Hindlimb muscle (tissue), 1 donor: ENCODE measurements at regions not wholly inside any gene's neighbourhood (a gene's known extent, or its start where the extent isn't known, plus 50 kb on each side); places are given as distances from the start of the nearest gene placed in this dataset.
"Not testable (repeated sequence)": the region's sequence is repeated elsewhere in the genome, so short reads cannot be mapped to it uniquely, and the experiment has no call there.

Experiments
- DNase-seq: peaks from one replicate; pipeline ENCODE4 v3.0.0-alpha.2; 2013

DNA sequence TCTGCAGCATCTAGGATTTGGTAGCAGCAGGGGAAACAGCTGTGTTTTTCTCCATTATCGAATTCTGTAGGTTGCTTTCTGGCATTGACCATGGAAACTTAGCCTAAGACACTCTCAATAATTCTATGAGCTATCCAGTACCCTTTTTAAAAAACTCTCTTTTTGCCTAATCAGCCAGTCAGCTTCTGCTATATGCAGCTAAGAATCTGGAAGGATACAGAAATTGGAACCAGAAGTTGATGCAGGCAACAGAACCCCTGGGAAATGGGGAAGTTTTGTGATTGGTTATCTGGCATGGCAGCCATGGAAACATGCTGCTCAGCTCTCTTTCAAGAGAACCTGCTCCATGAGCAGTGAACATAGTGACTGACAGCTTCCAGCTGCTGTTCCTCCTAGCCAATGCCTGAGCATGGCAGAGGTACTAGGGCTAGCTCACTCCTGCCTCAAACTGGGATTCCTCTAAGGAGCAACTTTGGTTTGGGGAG lies 417.6 kb upstream of the MAOA start:
- peak; percentile 2 for DNase-seq

DNA sequence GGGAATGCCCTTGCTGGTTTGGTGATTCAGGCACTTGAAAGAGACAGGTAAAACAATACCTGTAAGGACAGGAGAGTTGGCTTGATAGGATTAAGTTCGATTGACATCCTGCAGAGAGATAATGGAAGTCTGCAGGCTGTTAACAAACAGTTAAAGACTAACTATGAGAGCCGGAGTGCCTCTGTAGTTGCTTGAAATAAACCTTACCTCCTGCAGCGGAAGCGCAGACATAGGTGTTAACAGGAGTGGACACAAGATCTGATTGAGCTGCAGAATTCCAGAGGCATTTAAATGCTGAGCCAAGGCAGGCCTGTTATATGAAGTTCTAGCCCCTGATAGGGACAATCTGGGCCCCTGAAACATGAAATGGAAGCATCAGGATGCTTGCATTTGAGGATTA lies 416.7 kb upstream of the MAOA start:
- DNase-seq = no peak

DNA sequence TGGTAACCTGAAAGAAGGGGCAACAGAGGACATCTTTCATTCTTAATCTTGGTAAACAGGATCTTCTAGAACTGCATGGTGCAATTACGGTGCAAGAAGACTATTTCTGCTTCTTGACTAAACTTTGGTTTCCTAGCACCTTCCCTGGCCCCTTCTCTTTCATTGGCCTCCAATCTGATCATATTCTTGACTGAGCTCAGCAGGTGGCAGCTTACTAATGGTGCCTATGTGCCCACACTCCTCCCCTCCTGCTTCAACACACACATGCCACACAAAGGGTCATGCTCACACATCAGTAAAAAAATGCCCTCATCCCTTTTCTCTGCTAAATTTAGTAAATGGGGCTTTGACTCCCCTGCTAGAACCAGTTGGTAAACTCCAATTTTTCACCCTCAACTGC lies 400.5 kb upstream of the MAOA start:
- no peak for DNase-seq

DNA sequence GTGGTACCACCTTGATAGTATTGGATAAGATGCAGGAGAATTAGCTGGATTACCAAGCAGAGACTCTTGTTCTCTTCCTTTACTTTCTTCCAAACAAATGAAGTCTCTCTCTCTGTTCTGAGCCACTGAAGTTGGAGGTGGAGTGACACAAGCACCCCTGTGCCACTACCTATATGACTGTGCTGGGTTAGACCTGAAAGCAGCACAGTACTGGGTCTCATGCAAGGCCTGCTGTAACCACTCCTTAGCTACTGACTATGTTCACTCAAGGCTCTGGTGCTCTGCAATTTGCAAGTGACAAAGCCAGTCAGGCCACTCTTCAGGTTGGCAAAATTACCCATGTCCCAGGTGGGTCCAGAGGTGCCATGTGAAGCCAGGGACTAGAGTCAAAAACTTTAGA lies 389.6 kb upstream of the MAOA start:
- no peak for DNase-seq

DNA sequence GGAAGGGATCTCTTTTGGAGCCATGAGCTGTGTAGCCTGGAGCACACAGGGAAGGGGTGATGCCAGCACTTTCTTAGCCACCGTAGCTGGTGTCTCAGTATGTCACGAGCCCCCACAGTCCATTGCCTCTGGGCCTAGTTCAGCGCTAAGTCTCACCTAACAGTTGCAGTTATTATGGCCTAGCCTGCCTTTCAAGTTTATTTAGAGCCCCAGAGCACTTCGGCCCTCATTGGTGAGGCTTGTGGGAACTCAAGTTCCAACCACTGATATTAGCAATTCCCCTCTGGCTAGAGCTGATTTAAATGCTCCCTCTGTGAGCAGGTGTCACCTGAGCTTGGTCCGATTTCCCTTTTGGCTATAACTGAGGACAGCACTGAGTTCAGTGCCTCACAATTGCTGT lies 388.4 kb upstream of the MAOA start:
- DNase-seq = no peak

DNA sequence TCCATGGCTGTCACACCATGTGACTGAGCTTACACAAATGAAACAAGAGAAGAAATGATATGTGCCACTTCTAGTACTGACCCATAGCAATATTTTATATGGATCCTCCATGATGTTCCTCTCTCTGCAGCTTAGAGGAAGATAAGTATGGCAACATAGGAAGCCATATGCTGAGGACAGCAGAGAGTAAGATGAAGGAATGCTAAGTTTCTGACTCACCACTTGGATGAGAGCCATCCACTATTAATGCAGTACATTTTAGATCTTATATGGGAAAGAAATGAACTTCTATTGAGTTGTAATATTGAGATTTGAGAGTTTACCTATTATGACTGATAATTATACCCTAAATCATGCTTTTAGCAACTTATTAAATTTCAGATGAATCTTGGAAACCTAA lies 386.9 kb upstream of the MAOA start:
- DNase-seq = no peak

DNA sequence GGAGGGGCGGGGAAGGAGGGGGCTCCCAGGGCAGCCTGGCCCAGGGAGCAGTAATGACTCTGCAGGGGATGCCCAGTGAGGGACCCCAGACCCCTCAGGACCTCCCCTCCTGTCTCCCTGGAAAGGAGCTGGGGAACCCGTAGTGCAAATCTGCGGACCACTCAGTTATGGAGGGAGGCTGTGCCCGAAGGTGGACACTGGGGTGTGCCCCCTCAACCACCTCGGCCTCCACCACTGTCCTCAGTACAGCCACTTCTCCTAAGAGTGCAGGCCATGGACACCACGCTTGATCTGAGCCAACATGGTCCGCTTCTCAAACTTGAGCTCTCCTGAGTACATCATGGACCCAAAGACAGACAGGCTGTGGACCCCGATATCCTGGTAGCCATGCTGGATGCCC lies 378.2 kb upstream of the MAOA start:
- no peak for DNase-seq

DNA sequence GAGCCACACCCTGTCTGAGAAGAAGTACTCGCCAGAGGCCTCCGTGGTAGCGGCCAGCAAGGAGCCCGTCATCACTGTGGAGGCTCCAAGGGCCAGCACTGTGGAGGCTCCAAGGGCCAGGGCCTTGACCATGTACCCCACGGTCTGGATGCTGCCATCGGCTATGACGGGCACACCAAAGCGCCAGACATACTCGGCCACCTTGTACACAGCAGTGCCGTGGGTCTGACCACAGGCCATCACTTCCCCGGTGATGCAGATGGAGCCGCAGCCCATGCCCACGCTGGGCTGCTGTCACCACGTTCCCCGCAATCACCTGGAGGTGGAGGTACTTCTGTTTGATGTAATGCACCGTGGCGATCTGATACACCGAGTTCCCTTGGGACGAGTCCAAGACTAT lies 377.7 kb upstream of the MAOA start:
- no peak for DNase-seq

DNA sequence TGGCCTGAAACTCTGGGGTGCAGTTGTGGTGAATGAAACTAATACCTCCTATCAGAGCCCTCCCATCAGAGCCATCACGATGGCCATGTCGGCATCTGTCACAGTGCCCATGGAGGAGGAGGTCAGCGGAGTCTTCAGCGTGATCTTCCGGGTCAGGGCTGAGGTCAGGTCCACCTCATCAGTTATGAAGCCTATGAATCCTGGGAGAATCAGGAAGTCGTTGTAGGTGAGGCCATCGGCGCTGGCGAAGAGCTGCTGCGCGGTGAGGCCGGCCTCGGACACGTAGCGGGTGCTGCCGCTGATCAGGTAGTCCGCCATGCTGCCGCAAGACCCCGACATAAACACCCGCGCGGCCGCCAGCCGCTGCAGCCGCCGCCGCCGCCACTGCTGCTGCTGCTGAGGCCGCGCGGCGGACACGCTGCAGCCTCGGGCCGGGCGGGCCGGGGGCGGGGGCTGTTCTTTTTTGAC lies 376.7 kb upstream of the MAOA start:
- no peak for DNase-seq

DNA sequence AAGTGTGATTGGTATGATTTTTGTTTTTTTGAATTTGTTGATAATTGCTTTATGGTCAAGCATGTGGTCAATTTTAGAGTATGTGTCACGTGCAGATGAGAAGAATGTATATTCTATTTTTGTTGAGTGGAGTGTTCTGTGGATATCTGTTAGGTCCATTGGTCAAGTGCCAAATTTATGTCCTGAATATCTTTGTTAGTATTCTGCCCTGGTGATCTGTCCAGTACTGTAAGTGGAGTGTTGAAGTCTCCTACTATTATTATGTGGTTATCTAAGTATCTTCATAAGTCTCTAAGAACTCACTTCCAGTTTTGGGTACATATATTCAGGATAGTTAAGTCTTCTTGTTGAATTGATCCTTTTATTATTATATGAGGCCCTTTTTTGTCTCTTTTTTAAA lies 372.9 kb upstream of the MAOA start:
- no peak for DNase-seq

DNA sequence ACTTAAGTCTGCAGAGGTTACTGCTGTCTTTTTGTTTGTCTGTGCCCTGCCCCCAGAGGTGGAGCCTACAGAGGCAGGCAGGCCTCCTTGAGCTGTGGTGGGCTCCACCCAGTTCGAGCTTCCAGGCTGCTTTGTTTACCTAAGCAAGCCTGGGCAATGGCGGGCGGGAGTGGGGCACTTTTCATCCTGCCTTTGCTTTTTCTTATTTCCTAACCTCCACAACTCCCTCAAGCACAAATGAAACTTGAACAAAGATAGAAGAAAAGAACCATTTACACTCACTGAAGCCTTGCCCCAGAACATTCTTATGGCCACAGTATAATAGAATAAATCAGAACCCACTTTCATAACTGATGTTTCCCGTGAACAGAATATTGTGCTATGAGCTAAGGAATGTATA lies 344.5 kb upstream of the MAOA start:
- not testable (repeated sequence) for DNase-seq

DNA sequence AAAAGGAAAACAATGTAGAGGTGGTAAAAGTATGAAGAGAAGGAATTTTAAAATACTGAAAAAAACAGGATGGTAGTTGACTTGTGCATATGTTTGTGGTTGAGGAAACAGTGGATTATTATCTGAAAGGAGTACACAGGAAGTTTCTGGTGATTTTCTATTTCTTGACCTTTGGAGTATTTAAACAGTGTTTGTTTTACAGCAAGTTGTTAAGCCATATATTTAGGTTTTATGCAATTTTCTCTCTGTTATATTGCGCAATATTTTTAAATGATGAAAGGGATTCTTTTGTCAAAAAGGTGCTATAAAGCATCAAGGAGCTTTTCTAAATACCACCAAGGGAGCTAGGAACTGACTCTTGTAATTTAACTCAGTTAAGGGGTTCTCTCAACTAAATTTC lies 343.1 kb upstream of the MAOA start:
- no peak for DNase-seq

DNA sequence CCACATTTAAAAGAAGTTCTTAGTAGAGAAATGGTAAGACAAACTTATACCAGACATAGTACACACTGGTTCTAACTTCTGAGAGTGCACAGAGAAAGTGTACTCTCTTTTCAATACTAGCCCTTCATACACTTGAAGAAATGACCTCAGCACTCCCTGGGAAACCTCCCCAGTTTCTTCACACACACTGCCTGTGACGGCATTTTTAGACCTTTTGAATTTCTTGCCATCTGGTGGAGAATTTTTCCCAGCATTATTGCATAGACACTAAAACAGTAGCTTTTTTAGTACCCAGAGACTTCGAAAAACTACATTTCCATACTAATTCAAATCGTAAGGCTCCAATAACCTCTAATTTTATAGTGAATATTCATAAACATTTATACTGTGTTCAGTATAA lies 341.6 kb upstream of the MAOA start:
- DNase-seq = no peak

DNA sequence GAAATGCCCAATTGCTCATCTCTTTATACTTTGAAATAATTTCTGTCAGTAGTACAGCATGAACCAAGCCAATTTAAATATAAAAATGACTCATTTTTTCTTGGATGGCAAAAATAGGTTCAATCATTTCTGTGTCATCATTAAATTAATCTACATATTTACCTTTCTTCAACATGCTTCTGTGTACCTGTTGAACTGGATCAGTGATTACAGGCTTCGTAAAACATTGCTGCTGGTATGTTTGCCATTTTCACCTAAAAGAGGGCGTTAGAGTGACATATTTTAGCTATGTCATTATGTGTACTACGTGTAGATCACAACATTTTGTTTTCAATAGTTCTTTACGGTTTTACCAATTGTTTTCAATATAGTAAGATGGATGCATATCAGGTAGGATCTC lies 340.5 kb upstream of the MAOA start:
- DNase-seq = no peak

DNA sequence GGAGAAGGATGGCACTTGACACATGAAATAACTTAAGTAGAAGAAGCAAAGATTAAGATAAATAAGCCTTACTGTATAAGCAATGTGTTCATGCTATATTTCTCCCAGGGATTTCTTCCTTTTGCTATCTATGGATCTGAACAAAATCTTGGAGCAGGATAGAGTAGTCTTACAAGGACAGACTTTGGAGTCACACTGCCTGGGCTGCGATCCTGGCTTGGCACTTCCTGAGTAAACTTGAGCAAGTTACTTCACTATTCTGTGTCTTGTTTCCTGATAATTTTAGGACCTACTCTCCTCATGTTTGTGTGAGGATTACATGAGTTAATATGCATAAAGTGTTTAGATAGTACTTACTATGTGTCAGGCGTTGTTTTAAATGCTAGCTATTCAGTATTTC lies 340.0 kb upstream of the MAOA start:
- no peak for DNase-seq

DNA sequence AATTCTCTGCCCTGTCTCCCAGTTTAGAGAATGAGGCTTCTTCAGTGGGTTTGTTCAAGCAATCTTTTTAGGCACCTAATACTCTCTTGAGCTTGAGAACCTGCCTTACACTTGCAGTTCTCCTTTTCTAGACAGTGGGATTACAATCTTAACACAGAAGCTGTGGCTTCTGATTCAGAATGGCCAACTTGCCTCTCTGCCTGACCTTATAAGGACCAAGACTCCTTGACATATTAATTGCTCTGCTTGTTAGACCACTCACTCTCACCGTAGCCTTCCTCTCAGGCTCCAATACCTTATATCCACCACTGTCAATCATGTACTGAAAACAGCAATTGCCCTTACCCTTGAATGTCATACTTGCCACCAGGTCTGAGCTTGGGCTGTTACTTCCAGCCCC lies 338.7 kb upstream of the MAOA start:
- DNase-seq = no peak

DNA sequence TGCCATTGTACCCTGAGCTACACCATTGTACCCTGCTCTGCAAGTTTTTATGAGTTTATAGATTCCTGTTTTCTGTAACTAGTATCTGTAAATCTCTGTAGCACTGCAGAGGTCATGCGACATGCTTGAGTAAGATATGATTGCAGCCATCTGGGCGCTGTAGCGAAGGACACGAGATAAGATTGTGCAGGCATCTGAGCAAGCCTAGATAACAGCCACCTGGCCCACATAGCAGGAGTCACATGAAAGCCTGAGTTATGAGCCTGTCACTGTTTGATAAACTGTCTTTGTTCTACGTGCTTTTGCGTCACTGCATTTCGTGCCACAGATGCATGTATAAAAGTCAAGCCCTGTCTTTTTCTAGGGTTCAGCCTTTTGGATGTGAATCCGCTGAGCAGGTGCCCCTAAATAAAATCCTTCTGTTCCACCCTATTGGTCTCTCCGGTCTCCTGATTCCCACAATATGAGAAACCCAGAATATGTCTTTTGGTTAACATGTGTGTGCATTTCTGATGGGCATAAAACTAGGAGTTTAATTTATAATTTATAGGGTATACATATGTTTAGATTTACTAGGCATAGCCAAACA lies 327.6 kb upstream of the MAOA start:
- no peak for DNase-seq

DNA sequence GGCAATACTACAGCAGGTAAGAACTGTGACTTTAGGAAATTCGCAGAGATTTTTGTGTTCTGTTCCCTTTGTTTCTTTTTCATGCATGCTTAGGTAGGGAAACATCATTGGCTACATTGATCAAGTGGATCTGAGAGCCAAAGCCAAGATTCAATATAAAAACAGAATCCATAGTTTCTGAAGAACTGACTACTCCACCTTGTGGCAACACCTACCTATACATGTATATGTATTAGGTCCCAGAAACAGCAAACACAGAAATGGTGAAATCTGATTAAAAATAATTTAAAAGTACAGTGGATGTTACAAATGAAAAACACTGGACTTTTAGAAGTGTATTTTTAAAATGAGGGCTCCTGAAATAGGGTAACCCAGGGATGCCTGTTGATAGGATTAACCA lies 322.6 kb upstream of the MAOA start:
- no peak for DNase-seq

DNA sequence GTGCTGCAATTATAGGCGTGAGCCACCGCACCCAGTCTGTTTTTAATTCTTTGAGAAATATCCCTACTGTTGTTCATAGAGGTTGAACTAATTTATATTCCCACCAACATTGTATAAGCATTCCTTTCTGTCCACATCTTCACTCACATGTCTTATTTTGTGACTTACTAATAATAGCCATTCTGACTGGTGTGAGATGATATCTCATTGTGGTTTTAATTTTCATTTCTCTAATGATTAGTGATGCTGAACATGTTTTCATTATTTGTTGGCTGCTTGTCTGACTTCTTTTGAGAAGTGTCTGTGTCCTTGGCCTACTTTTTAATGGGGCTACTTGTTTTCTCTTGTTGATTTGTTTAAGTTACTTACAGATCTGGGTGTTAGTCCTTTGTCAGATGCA lies 310.9 kb upstream of the MAOA start:
- DNase-seq = no peak

DNA sequence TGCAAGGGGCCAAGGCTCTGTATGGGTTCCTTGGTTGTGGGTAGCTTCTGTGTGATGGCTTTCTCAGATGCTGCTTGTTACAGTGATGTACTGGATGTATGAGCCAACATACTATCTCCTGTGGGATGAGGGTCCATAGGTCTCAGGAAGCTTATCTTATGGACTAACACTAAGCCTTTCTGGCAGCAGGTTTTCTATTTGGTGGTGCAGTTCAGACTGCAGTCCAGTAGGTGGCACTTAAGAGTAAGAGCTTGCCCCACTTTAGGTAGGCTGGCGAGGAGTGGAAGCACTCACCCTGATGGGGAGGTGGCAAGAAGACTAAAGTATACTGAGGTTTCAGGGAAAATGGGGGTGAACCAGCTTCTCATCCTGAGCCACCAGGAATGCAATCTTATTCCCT lies 306.7 kb upstream of the MAOA start:
- DNase-seq = no peak

DNA sequence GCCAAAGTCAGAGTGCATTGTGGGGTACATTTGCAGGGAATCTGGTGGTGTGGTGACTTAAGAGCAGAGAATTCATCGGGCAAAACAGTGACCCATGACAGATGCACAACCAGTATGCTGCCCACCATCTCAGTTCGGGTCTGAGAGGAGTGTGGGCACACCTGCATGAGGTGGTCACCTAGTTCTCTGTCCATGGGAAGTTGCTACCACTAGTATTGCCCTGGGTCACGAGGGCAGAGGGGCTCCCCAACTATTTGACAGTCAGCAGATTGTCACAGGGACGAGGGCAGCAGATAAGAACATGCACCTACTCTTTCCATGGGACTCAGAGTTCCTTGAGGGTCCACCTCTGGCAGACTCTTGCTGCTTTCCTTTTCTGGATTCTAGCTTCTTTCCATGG lies 305.2 kb upstream of the MAOA start:
- DNase-seq = no peak

DNA sequence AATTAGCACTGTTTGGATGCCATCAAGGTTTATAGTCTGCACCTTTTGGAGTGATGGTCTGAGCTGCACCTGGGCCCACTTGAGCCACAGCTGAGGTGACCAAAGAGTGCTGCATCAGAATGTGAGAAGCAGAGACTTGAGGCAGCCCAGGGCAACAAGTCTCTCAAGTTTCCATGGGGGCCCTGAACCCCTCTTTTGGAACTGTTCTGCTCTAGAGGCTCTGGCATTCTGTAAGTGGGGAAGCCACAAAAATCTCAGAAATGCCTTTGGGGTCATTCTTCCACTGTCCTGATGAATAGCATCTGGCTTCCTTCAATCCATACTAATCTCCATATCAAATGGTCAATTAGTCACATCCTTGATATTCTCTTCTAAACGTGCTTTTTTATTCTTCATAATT lies 298.4 kb upstream of the MAOA start:
- no peak for DNase-seq

DNA sequence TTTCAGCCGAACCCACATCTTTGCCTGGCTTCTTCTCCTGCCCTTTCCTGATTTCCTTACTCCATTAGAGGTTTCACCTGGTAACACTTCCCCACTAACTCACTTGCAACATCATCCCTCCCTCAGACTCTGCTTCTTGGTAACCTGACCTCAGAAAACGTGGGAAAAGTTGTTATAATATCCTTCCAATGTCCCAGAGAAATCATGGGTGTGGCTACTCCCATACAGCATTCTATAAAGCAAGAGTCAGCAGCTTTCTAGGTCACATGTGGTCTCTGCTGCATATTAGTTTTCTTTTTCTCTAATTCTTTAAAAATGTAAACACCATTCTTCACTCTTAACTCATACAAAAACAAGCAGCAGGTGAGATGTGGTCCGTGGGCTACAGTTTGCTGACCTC lies 283.1 kb upstream of the MAOA start:
- no peak for DNase-seq

DNA sequence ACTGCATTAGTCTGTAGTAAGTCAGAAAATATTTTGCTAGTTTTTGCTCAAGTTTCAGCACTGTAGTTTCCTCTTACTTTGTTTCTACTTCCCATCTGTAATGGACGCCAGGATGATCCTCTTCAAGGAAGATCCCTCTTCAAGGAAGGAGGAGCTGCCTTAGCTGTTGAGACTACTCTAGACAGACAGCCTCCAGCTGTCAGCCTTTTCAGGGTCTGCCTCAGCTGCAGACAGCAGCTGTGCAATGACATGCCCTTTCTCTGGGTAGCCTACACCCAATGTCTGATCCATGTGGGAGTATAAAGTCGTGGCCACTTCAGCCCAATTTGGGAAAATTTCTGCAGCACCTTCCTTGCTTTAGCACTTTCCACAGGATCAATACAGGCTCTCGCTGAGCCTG lies 281.0 kb upstream of the MAOA start:
- DNase-seq = no peak

DNA sequence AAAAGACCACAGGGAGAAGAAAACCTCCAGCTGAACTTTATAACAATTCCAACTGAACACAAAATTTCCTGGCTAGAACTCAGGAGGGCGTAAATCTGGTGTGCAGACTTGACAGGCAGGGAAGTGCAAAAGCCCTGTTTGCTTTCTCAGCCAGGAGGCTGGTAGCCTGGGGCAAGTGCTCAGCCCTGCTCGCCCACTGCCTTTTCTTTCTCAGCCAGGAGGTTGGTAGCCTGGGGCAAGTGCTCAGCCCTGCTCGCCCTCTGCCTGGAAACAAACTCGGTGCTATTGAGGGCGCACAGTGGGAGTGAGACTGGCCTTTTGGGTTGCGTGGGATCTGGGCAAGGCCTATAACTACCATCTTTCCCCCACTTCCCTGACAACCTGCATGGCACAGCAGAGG lies 275.4 kb upstream of the MAOA start:
- no peak for DNase-seq

DNA sequence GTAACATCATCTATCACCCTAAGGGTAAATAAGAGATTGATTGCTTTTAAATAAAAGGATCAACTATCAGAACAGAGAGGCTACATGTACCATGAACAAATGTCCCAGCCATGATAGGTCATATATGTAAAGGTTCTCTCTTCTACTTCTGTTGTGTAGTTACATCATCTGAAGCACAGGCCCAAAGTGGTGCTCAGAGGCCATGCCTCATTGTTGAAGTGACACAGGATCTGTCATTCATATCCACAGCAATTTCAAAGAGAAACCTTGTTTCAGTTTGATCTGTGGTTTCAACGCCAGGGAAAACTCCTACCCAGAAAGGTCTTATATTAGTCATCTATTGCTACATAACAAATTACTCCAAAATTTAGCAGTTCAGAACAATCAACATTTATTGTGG lies 269.2 kb upstream of the MAOA start:
- no peak for DNase-seq
